ENCODE measurements at regions not wholly inside any gene's neighbourhood (a gene's known extent, or its start where the extent isn't known, plus 50 kb on each side); places are given as distances from the start of the nearest gene placed in this dataset.

DNA sequence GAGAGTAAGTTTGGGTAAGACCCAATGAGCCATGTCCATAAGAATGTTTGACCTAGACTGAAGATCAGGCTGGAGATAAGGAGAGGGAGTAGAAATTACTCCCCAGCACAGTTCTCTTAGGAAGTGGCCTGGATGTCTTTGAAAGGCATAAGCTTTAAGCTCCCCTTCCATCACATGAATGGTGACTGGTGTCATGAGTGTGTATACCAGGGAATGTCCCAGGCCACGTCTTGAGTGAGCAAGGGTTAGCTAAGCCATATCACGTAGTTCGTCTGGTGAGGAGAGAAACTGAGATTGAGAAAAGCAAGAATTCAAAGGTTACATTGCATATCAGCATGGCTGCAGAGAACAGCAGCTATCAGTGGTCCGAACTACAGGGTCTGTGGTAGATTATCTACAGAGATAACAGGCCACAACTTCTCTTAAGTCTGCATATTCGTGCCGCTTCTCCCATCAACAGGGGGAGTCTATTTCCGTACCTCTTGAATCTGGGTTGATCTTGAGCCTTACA, 60.1 kb upstream of the BMP2 start:
- Mint-ChIP-seq H3K36me3 (no peaks in the 10 kb centered on the region), H3K27me3 (ENCODE audit: low read depth) (no peaks in the 10 kb centered on the region), H3K4me1 (peaks cover 13% of the 10 kb centered on the region), H3K4me3 (no peak overlapping the region), H3K9me3 (no peaks in the 10 kb centered on the region), H3K27ac (no peak overlapping the region)
- POLR2A ChIA-PET = interaction anchor here (0.5 kb wide), 1 partner anchor 13 kb away, joined by 6 read pairs; no protein-coding TSS in a partner anchor
- DNase-seq (ENCODE audit: low spot score) (no peak), ATAC-seq (no peak)
- CTCF ChIA-PET = interaction anchor here (1.8 kb wide), 1 partner anchor 9 kb away, joined by 6 read pairs; no protein-coding TSS in a partner anchor
- TF ChIP-seq, protein P1, sequence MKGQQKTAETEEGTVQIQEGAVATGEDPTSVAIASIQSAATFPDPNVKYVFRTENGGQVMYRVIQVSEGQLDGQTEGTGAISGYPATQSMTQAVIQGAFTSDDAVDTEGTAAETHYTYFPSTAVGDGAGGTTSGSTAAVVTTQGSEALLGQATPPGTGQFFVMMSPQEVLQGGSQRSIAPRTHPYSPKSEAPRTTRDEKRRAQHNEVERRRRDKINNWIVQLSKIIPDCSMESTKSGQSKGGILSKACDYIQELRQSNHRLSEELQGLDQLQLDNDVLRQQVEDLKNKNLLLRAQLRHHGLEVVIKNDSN (CRISPR knock-in tag; IDR thresholded peaks at IDR 0.05) = no peak
- TF ChIP-seq CBFB (CRISPR knock-in tag; IDR thresholded peaks at IDR 0.05; ENCODE audit: low read depth) = no peak
- TF ChIP-seq, protein P2, sequence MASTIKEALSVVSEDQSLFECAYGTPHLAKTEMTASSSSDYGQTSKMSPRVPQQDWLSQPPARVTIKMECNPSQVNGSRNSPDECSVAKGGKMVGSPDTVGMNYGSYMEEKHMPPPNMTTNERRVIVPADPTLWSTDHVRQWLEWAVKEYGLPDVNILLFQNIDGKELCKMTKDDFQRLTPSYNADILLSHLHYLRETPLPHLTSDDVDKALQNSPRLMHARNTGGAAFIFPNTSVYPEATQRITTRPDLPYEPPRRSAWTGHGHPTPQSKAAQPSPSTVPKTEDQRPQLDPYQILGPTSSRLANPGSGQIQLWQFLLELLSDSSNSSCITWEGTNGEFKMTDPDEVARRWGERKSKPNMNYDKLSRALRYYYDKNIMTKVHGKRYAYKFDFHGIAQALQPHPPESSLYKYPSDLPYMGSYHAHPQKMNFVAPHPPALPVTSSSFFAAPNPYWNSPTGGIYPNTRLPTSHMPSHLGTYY (CRISPR knock-in tag; IDR thresholded peaks at IDR 0.05) = no peak
- TF ChIP-seq ATF6 (CRISPR knock-in tag; IDR thresholded peaks at IDR 0.05) = no peak
- TF ChIP-seq KAT7 (CRISPR knock-in tag; IDR thresholded peaks at IDR 0.05; ENCODE audit: borderline replicate concordance) = no peak
- no peak for TF ChIP-seq FOXP1 (CRISPR knock-in tag; IDR thresholded peaks at IDR 0.05; ENCODE audit: borderline replicate concordance)
- no peak for TF ChIP-seq ZNF138 (CRISPR knock-in tag; conservative IDR thresholded peaks at IDR 0.05)
- TF ChIP-seq TP53 (CRISPR knock-in tag; IDR thresholded peaks at IDR 0.05) = no peak
- no peak for TF ChIP-seq GRHL2 (CRISPR knock-in tag; IDR thresholded peaks at IDR 0.05; ENCODE audit: insufficient replicate concordance, severe bottlenecking)
- TF ChIP-seq FOXP4 (CRISPR knock-in tag; IDR thresholded peaks at IDR 0.05) = no peak
- no peak for TF ChIP-seq ZSCAN18 (CRISPR knock-in tag; IDR thresholded peaks at IDR 0.05)
- no peak for TF ChIP-seq NFATC4 (CRISPR knock-in tag; IDR thresholded peaks at IDR 0.05)
- TF ChIP-seq AFF4 (CRISPR knock-in tag; IDR thresholded peaks at IDR 0.05; ENCODE audit: borderline replicate concordance) = no peak
- no peak for TF ChIP-seq ZNF219 (CRISPR knock-in tag; IDR thresholded peaks at IDR 0.05; ENCODE audit: borderline replicate concordance)
- TF ChIP-seq, protein P3, sequence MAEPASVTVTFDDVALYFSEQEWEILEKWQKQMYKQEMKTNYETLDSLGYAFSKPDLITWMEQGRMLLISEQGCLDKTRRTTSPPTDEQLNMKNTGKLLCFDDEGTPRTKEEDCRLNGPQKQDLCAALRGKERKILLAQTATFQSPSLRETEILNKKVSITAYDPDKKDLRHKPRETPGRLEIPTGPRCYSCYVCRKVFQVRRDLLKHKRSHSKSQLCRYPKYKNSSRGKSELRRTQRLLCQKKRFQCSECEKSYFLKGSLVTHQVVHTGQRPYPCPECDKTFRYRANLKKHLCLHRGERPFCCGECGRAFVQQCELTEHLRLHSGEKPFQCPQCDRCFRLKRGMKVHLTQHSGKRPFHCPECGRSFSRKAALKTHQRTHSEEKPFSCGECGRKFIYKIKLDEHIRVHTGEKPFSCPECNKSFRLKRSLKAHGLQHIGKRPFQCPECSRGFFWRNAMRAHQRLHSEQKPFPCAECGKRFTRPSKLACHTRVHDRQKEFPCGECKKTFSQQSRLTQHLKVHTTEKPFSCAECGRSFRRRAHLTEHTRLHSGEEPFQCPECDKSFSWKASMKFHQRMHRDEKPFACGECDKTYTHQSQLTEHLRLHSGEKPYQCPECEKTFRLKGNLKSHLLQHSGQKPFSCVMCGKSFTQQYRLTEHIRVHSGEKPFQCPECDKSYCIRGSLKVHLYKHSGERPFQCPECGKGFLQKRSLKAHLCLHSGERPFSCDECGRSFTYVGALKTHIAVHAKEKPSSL (CRISPR knock-in tag; conservative IDR thresholded peaks at IDR 0.05) = no peak
- TF ChIP-seq ETV6 (CRISPR knock-in tag; IDR thresholded peaks at IDR 0.05) = no peak
- TF ChIP-seq MXD4 (CRISPR knock-in tag; IDR thresholded peaks at IDR 0.05; ENCODE audit: borderline replicate concordance) = no peak
- TF ChIP-seq, protein P4, sequence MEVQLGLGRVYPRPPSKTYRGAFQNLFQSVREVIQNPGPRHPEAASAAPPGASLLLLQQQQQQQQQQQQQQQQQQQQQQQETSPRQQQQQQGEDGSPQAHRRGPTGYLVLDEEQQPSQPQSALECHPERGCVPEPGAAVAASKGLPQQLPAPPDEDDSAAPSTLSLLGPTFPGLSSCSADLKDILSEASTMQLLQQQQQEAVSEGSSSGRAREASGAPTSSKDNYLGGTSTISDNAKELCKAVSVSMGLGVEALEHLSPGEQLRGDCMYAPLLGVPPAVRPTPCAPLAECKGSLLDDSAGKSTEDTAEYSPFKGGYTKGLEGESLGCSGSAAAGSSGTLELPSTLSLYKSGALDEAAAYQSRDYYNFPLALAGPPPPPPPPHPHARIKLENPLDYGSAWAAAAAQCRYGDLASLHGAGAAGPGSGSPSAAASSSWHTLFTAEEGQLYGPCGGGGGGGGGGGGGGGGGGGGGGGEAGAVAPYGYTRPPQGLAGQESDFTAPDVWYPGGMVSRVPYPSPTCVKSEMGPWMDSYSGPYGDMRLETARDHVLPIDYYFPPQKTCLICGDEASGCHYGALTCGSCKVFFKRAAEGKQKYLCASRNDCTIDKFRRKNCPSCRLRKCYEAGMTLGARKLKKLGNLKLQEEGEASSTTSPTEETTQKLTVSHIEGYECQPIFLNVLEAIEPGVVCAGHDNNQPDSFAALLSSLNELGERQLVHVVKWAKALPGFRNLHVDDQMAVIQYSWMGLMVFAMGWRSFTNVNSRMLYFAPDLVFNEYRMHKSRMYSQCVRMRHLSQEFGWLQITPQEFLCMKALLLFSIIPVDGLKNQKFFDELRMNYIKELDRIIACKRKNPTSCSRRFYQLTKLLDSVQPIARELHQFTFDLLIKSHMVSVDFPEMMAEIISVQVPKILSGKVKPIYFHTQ (CRISPR knock-in tag; IDR thresholded peaks at IDR 0.05) = no peak
- TF ChIP-seq GABPB1 (CRISPR knock-in tag; IDR thresholded peaks at IDR 0.05) = no peak
